Tongue (tissue), 1 donor: ENCODE measurements at regions not wholly inside any gene's neighbourhood (a gene's known extent, or its start where the extent isn't known, plus 50 kb on each side); places are given as distances from the start of the nearest gene placed in this dataset.
"Not testable (repeated sequence)": the region's sequence is repeated elsewhere in the genome, so short reads cannot be mapped to it uniquely, and the experiment has no call there.

Experiments used
- DNase-seq: peaks from one replicate; pipeline ENCODE4 v3.0.0-alpha.2; 2015

- DNase-seq: no peak
Observed at GRCh38 chr6:169144356-169144755, 109.3 kb downstream of the THBS2 start.

DNA sequence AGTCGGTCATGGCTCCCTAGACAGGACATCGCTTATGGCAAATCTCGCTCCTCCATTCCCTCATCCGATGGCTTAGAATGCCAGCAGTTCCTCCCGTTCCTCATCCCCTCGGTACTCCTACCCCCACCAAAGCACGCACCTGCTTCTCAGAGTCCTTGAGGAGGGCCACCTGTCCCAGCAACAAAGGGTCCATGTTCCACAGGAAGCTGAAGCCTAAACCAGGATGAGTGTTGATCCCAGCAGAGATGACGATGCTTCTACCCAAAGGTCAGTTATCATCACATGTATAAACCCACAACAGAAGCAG is 111.2 kb downstream of the THBS2 start:
- no peak for DNase-seq

GRCh38 chr6:169141671-169142537 is 111.7 kb downstream of the THBS2 start:
- peak; percentile 78 for DNase-seq

GRCh38 chr6:169140986-169141495 is 112.6 kb downstream of the THBS2 start:
- no peak for DNase-seq

DNA sequence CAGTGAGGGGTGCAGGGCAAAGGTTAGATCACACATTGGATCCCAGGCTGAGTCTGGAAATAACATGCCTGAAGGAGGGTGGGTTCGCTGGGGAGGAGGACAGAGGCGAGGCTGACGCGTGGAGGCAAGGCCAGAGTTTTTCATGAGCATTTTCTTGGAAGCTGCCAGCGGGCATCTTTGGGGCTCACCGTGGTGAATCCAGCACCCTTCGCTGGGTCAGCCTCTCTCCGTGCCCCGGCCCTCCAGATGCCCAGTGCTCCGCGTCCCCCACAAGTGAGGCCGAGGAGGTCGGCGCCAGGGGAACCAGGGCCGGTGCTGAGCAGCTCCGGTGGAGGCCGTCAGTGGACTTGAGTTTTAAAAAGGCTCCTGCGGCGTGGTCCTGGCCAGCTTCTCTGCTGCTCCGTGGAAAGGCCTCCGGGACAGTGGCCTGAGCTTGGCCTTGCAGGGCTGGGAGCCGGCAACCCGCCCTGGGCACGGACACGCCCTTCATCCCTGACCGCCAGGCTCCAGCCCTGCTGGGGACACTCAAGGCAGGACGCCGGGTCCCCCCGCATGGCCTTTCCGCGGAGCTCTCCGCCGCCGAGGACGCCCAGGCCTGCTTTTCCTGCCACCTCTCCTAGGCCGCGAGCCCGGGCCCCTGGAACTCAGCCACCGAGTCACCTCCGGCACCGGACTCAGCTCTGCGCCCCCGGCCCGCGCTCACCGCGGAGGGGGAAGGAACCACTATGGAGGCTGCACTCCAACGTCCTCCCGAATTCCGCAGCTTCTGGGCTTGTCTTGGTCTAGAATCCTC is 114.3 kb downstream of the THBS2 start:
- DNase-seq: no peak

DNA sequence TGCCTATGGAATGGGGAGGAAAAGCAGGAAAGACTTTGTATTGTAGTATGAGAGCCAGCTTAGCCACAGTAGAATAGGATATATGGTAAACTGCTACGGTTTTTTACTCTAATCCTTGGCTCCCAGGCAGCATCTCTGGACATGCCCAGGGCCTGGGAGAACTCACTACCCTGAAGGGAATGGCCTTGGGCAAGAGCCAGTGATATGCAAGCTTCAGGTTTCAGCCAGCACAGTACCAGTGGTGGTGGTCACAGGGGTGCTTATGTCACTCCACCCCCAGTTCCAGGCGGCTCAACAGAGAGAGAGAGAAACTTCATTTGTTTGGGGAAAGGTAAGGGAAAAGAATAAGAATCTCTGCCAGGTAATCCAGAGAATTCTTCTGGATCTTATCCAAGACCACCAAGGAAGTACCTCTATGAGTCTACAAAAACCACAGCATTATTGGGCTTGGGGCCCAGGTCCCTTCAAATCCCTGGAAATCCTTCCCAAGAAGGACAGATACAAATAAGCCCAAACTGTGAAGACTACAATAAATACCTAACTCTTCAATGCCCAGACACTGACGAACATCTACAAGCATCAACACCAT is 121.2 kb downstream of the THBS2 start:
- DNase-seq: no peak

- peak; percentile 37 for DNase-seq
Observed at GRCh38 chr6:169131390-169131789, 122.3 kb downstream of the THBS2 start.

GRCh38 chr6:169130113-169130512 is 123.5 kb downstream of the THBS2 start:
- DNase-seq: no peak

DNA sequence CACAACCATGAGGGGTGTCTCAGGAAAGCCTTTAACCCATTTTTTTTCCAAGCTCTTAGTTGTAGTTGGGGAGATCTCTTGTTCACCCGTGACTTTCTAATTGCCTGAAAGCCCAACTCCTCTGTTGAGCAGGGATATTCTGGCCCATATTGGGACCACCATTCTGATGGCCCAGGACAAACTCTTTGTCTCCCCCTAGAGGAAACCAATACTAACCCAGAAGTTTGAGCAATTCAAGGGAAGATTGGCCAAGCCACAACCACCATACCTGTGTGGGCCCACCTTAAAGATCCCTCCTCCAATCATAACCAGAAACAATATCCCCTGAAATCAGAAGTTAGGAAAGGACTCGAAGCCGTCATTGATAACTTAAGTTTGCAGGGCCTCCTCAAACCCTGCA is 132.6 kb downstream of the THBS2 start:
- no peak for DNase-seq

- DNase-seq: no peak
Observed at GRCh38 chr6:169119669-169120068, 134.0 kb downstream of the THBS2 start.

DNA sequence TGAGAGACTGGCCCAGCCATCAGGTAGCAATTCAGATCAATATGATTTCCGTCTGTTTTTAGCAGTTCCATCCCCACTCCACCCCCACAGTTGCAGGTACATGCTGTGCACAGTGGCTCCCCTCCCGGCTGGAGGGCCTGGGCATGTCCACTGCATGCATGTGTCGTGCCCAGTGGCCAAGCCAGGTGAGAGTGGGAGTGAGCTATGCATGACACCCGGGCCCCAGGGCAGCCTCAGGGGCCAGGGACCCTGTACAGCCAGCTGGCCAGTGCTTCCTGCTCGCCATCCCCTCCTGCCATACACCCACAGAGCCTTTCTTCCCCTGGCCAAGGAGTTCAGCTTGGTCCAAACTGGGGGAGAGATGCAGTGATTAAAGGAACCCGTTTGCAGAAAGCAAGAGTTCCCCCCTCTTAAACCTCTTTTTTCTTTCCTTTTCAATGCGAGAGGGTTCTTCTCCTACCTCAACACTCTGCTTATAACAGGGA is 135.3 kb downstream of the THBS2 start:
- DNase-seq: no peak

DNA sequence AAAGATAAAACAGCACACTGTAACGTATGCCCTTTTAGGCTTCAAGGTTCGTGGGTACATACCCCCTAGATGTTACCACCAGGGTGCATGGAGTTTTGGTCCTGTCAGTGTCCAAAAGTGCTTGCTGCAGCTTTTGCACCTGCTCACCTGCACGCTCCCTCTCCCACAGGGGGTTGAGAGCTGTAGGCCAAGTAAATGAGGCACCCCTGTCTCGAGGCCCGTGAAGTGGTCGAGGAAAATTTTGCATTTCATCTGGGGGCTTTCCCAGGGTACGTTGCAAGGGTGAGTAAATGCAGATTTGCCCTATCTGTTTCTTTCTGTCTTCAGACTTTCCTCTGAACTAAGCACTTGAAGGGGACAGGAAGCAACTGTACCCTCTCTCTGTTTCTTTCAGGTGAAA is 136.0 kb downstream of the THBS2 start:
- DNase-seq: no peak

- peak; percentile 13 for DNase-seq
Observed at GRCh38 chr6:169115632-169116031, 138.0 kb downstream of the THBS2 start.

GRCh38 chr6:169114632-169115031 is 139.0 kb downstream of the THBS2 start:
- DNase-seq: not testable (repeated sequence)

GRCh38 chr6:169112483-169113320 is 140.9 kb downstream of the THBS2 start:
- DNase-seq: no peak

GRCh38 chr6:169111203-169111602 is 142.4 kb downstream of the THBS2 start:
- DNase-seq: peak; percentile 6

- DNase-seq: no peak
Observed at GRCh38 chr6:169109411-169110220, 144.0 kb downstream of the THBS2 start.

DNA sequence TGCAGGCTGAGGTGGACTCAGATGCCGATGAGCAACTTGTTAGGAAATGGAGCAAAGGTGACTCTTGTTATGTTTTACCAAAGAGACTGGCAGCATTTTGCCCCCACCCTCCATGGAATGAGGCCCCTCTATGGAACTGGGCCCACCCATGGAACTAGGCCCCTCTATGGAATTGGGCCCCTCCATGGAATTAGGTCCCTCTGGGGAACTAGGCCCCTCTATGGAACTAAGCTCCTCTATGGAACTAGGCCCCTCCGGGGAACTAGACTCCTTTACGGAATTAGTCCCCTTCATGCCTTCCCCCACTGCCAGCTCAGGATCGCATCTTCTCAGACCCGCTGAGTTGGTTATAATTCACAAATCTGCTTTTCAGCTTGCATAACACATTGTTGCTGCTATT is 144.9 kb downstream of the THBS2 start:
- no peak for DNase-seq

GRCh38 chr6:169106176-169106575 is 147.5 kb downstream of the THBS2 start:
- DNase-seq: no peak

GRCh38 chr6:169101981-169102380 is 151.7 kb downstream of the THBS2 start:
- DNase-seq: no peak
